Fibroblast of pulmonary artery (primary cell): ENCODE measurements at regions not wholly inside any gene's neighbourhood (a gene's known extent, or its start where the extent isn't known, plus 50 kb on each side); places are given as distances from the start of the nearest gene placed in this dataset.

Experiments used
- DNase-seq: peaks from one replicate; pipeline ENCODE4 v3.0.0-alpha.2; 2010; ENCODE audit warnings: low read depth
- H3K4me3 ChIP-seq: replicated peaks from 2 replicates; pipeline ENCODE4 v1.5.1; 2011; ENCODE audit warnings: low read depth, mild to moderate bottlenecking, control low read depth, low read length, moderate library complexity
- CTCF ChIP-seq: IDR thresholded peaks from 2 replicates; pipeline ENCODE4 v1.5.1; 2011; ENCODE audit warnings: mild to moderate bottlenecking, control low read depth, low read length, inconsistent platforms; ENCODE audit errors: missing control alignments

DNA sequence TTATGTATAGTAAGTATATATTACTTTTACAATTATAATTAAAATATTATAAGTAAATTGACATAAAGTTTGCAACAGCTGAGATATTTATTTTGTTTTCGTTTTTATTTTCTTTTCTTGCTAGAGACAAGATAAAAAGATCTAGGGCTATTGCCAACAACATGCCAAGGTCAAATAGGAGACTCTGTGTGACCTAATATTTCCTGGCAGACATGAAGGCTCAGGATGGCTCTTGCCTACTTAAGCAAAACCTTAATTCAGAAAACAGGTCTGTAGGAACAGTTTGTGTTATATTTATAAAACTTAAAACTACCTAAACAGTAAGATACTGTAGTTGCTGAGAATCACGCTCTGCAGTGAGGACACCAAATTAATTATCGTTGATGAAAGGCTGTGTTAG is 145.2 kb downstream of the RFC3 start:
- no peak for TF ChIP-seq CTCF
- no peak for DNase-seq
- H3K4me3 ChIP-seq: no peak overlapping the region

DNA sequence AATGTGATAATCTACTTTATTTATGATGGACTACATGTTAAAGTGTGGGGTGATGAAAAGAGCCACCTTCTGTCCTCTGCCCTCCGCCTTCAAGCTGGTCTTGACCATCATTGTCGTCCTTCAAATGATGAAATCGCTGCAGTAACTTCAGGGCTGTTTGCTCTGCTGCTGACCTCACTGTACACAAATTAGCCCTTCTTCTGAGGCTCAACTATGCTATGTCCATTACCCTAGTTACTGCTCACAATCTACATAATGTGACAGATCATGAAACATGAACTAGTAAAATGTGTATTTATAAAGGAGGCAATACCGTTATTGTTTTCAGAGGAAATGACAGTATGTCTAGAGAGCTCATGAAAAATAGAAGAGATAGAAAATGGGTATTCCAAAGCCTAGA is 145.9 kb downstream of the RFC3 start:
- H3K4me3 ChIP-seq: no peak overlapping the region
- DNase-seq: no peak
- TF ChIP-seq CTCF: no peak

- no peak for DNase-seq
- no peak overlapping the region for H3K4me3 ChIP-seq
- TF ChIP-seq CTCF: no peak
Measured at GRCh38 chr13:33968520-33969507, 150.9 kb downstream of the RFC3 start.

- H3K4me3 ChIP-seq: no peak overlapping the region
- no peak for DNase-seq
- TF ChIP-seq CTCF: no peak
Measured at GRCh38 chr13:33970746-33971561, 153.0 kb downstream of the RFC3 start.

- no peak for DNase-seq
- TF ChIP-seq CTCF: no peak
- H3K4me3 ChIP-seq: no peak overlapping the region
Measured at GRCh38 chr13:33971562-33971819, 153.5 kb downstream of the RFC3 start.

GRCh38 chr13:33973194-33973593 is 155.2 kb downstream of the RFC3 start:
- no peak for TF ChIP-seq CTCF
- H3K4me3 ChIP-seq: no peak overlapping the region
- DNase-seq: no peak
